Neuronal stem cell (in vitro differentiated cells): ENCODE measurements at regions not wholly inside any gene's neighbourhood (a gene's known extent, or its start where the extent isn't known, plus 50 kb on each side); places are given as distances from the start of the nearest gene placed in this dataset.

ENCODE experiments used
- DNase-seq: peaks from one replicate; pipeline ENCODE4 v3.0.0-alpha.2; 2013; ENCODE audit warnings: low spot score
- H2AFZ ChIP-seq: one replicate; pipeline ENCODE4 v1.6.1; 2013; ENCODE audit warnings: mild to moderate bottlenecking, low read length, inconsistent platforms
- H2AK5ac ChIP-seq: 2 replicates; pipeline ENCODE4 v1.6.1; 2013; ENCODE audit warnings: low read depth, mild to moderate bottlenecking, inconsistent platforms, low read length, moderate library complexity, mixed read lengths
- H2BK120ac ChIP-seq: 2 replicates; pipeline ENCODE4 v1.6.1; 2013; ENCODE audit warnings: low read depth, mild to moderate bottlenecking, inconsistent platforms, low read length, moderate library complexity, mixed read lengths
- H2BK12ac ChIP-seq: one replicate; pipeline ENCODE4 v1.6.1; 2013; ENCODE audit warnings: low read length, inconsistent platforms
- H2BK15ac ChIP-seq: 2 replicates; pipeline ENCODE4 v1.6.1; 2013; ENCODE audit warnings: mild to moderate bottlenecking, low read length, inconsistent platforms, mixed read lengths
- H2BK5ac ChIP-seq: one replicate; pipeline ENCODE4 v1.6.1; 2013; ENCODE audit warnings: inconsistent platforms, mild to moderate bottlenecking, low read length, moderate library complexity
- H3K14ac ChIP-seq: one replicate; pipeline ENCODE4 v1.6.1; 2013; ENCODE audit warnings: low read length, inconsistent platforms
- H3K18ac ChIP-seq: 2 replicates; pipeline ENCODE4 v1.6.1; 2013; ENCODE audit warnings: low read length, inconsistent platforms
- H3K23ac ChIP-seq: 2 replicates; pipeline ENCODE4 v1.6.1; 2013; ENCODE audit warnings: low read depth, mild to moderate bottlenecking, mixed read lengths, low read length, inconsistent platforms; ENCODE audit not compliant: poor library complexity
- H3K27ac ChIP-seq: replicated peaks from 3 replicates; pipeline ENCODE4 v1.5.1; 2013; ENCODE audit warnings: low read length, inconsistent platforms
- H3K27me3 ChIP-seq, 3 experiments: 2 replicates each; pipeline ENCODE4 v1.6.1; 2013; ENCODE audit warnings: low read length in 3 of 3, mild to moderate bottlenecking in 2 of 3, inconsistent platforms in 1 of 3, low read depth in 1 of 3, mixed read lengths in 1 of 3, moderate library complexity in 1 of 3; ENCODE audit not compliant: control insufficient read depth in 3 of 3, insufficient read depth in 3 of 3
- H3K36me3 ChIP-seq, 2 donors: replicated peaks in 1 of 2; 2 replicates each; pipeline ENCODE4 v1.6.1; 2013; ENCODE audit warnings: low read length in 2 of 2; ENCODE audit not compliant: control insufficient read depth in 2 of 2, insufficient read depth in 2 of 2
- H3K4ac ChIP-seq: 2 replicates; pipeline ENCODE4 v1.6.1; 2013; ENCODE audit warnings: inconsistent platforms, mild to moderate bottlenecking, low read length, moderate library complexity
- H3K4me1 ChIP-seq, 2 donors: 1 replicate in 1 of 2; 2 replicates in 1 of 2; pipeline ENCODE4 v1.6.1; 2013; ENCODE audit warnings: low read length in 2 of 2, low read depth in 1 of 2; ENCODE audit not compliant: control insufficient read depth in 2 of 2, insufficient read depth in 1 of 2
- H3K4me2 ChIP-seq: one replicate; pipeline ENCODE4 v1.6.1; 2013; ENCODE audit warnings: mild to moderate bottlenecking, low read length, inconsistent platforms; ENCODE audit not compliant: insufficient read depth, poor library complexity, severe bottlenecking
- H3K4me3 ChIP-seq, 2 donors: 2 replicates each; pipeline ENCODE4 v1.5.1; 2013; ENCODE audit warnings: low read length in 2 of 2, mild to moderate bottlenecking in 2 of 2, inconsistent platforms in 1 of 2, moderate library complexity in 1 of 2
- H3K79me1 ChIP-seq: one replicate; pipeline ENCODE4 v1.6.1; 2013; ENCODE audit warnings: low read depth, mild to moderate bottlenecking, inconsistent platforms, low read length, moderate library complexity
- H3K9ac ChIP-seq: one replicate; pipeline ENCODE4 v1.6.1; 2013; ENCODE audit warnings: mild to moderate bottlenecking, low read depth, low read length, inconsistent platforms; ENCODE audit not compliant: poor library complexity
- H3K9me3 ChIP-seq, 2 donors: replicated peaks in 1 of 2; 2 replicates each; pipeline versions ENCODE3 to v1.6.1; 2013; ENCODE audit warnings: low read length in 2 of 2, mild to moderate bottlenecking in 2 of 2, inconsistent platforms in 1 of 2, low read depth in 1 of 2, mixed read lengths in 1 of 2, moderate library complexity in 1 of 2; ENCODE audit not compliant: control insufficient read depth in 2 of 2, insufficient read depth in 1 of 2
- H4K8ac ChIP-seq: one replicate; pipeline ENCODE4 v1.6.1; 2013; ENCODE audit warnings: low read depth, mild to moderate bottlenecking, inconsistent platforms, low read length, moderate library complexity
- H4K91ac ChIP-seq: one replicate; pipeline ENCODE4 v1.6.1; 2013; ENCODE audit warnings: low read length, low read depth, mild to moderate bottlenecking, inconsistent platforms; ENCODE audit not compliant: poor library complexity
- WGBS, 2 donors: extraction: QIAGEN DNeasy Blood & Tissue Kit; methylation state at CpG; one replicate each; pipeline ENCODE4 v1.1.7; 2013; ENCODE audit warnings: missing lambda C conversion rate in 2 of 2, mixed read lengths in 1 of 2; ENCODE audit not compliant: insufficient read length in 2 of 2, insufficient replicate concordance in 1 of 2; ENCODE audit errors: extremely low coverage in 2 of 2; 5-methylcytosine and 5-hydroxymethylcytosine counted together

- Histone ChIP-seq H2AFZ (no peak overlapping the region), H2BK5ac (no peak overlapping the region), H3K4ac (no peak overlapping the region), H2BK15ac (no peak overlapping the region), H3K9ac (no peak overlapping the region), H3K4me1 (peaks cover 0 to 3% of the 10 kb centered on the region in 2 donors), H2BK12ac (no peak overlapping the region), H3K27me3 (no peaks in the 10 kb centered on the region), H4K8ac (no peak overlapping the region), H3K4me3 (no peak overlapping the region), H3K18ac (no peak overlapping the region), H3K36me3 (no peaks in the 10 kb centered on the region), H3K9me3 (no peaks in the 10 kb centered on the region), H3K4me2 (no peak overlapping the region), H3K14ac (no peak overlapping the region), H3K27ac (no peak overlapping the region), H2BK120ac (no peak overlapping the region), H4K91ac (no peak overlapping the region), H2AK5ac (no peak overlapping the region), H3K79me1 (peaks cover 2% of the 10 kb centered on the region), H3K23ac (no peak overlapping the region)
- WGBS, 2 donors, result no CpG with 5 or more reads among the region's 6 CpGs
- DNase-seq, result no peak
Observed at GRCh38 chr17:71176928-71177443, 943.8 kb upstream of the SOX9 start.

GRCh38 chr17:71180801-71181385 is 939.9 kb upstream of the SOX9 start:
- Histone ChIP-seq H3K36me3 (no peaks in the 10 kb centered on the region), H2BK12ac (no peak overlapping the region), H3K4ac (no peak overlapping the region), H2AFZ (no peak overlapping the region), H4K91ac (no peak overlapping the region), H3K4me3 (no peak overlapping the region), H3K23ac (no peak overlapping the region), H2BK15ac (no peak overlapping the region), H3K27ac (no peak overlapping the region), H4K8ac (no peak overlapping the region), H3K14ac (no peak overlapping the region), H3K4me1 (peaks cover 0 to 3% of the 10 kb centered on the region in 2 donors), H3K9me3 (no peaks in the 10 kb centered on the region), H3K27me3 (no peaks in the 10 kb centered on the region), H3K9ac (no peak overlapping the region), H2BK5ac (no peak overlapping the region), H3K79me1 (peaks cover 2% of the 10 kb centered on the region), H2BK120ac (no peak overlapping the region), H3K4me2 (no peak overlapping the region), H2AK5ac (no peak overlapping the region), H3K18ac (no peak overlapping the region)
- no CpG with 5 or more reads among the region's 6 CpGs for WGBS, 2 donors
- DNase-seq, result no peak

- no peaks in the 10 kb centered on the region for H3K36me3 ChIP-seq
- no peak overlapping the region for H3K4ac ChIP-seq
- peaks cover 0 to 3% of the 10 kb centered on the region in 2 donors for H3K4me1 ChIP-seq
- H3K79me1 ChIP-seq, result peaks cover 2% of the 10 kb centered on the region
- WGBS, 2 donors, result no CpG with 5 or more reads among the region's 4 CpGs
- no peak overlapping the region for H3K4me3 ChIP-seq
- no peak overlapping the region for H3K23ac ChIP-seq
- no peak for DNase-seq
- H3K9me3 ChIP-seq, result no peaks in the 10 kb centered on the region
- H3K4me2 ChIP-seq, result no peak overlapping the region
- H2BK12ac ChIP-seq, result no peak overlapping the region
- no peak overlapping the region for H2AFZ ChIP-seq
- H2BK5ac ChIP-seq, result no peak overlapping the region
- no peak overlapping the region for H3K14ac ChIP-seq
- H3K9ac ChIP-seq, result no peak overlapping the region
- H3K27me3 ChIP-seq, result no peaks in the 10 kb centered on the region
- H3K27ac ChIP-seq, result no peak overlapping the region
- no peak overlapping the region for H2BK120ac ChIP-seq
- no peak overlapping the region for H3K18ac ChIP-seq
- H4K91ac ChIP-seq, result no peak overlapping the region
- no peak overlapping the region for H4K8ac ChIP-seq
- H2AK5ac ChIP-seq, result no peak overlapping the region
- H2BK15ac ChIP-seq, result no peak overlapping the region
Observed at GRCh38 chr17:71183066-71183660, 937.7 kb upstream of the SOX9 start.

GRCh38 chr17:71184716-71185115 is 936.1 kb upstream of the SOX9 start:
- no peak overlapping the region for H2BK5ac ChIP-seq
- H4K8ac ChIP-seq, result no peak overlapping the region

More at GRCh38 chr17:71184716-71185115, 936.1 kb upstream of the SOX9 start:
- H3K36me3 ChIP-seq, result no peaks in the 10 kb centered on the region
- H3K23ac ChIP-seq, result no peak overlapping the region
- WGBS, 2 donors, result no CpG with 5 or more reads among the region's 4 CpGs
- no peak for DNase-seq
- no peak overlapping the region for H3K4ac ChIP-seq
- no peak overlapping the region for H2BK15ac ChIP-seq
- no peak overlapping the region for H3K27ac ChIP-seq
- H3K27me3 ChIP-seq, result no peaks in the 10 kb centered on the region
- H3K4me1 ChIP-seq, result peaks cover 0 to 3% of the 10 kb centered on the region in 2 donors
- H2BK12ac ChIP-seq, result no peak overlapping the region
- no peak overlapping the region for H4K91ac ChIP-seq
- H2AK5ac ChIP-seq, result no peak overlapping the region
- no peak overlapping the region for H2AFZ ChIP-seq
- no peaks in the 10 kb centered on the region for H3K79me1 ChIP-seq
- H3K9me3 ChIP-seq, result peaks cover 0 to 1% of the 10 kb centered on the region in 2 donors
- H3K9ac ChIP-seq, result no peak overlapping the region
- no peak overlapping the region for H3K4me3 ChIP-seq
- H3K4me2 ChIP-seq, result no peak overlapping the region
- no peak overlapping the region for H3K18ac ChIP-seq
- no peak overlapping the region for H3K14ac ChIP-seq
- H2BK120ac ChIP-seq, result no peak overlapping the region
